Neural progenitor cell (in vitro differentiated cells): ENCODE measurements at regions not wholly inside any gene's neighbourhood (a gene's known extent, or its start where the extent isn't known, plus 50 kb on each side); places are given as distances from the start of the nearest gene placed in this dataset.

Source experiments
- DNase-seq: peaks from one replicate; pipeline ENCODE4 v3.0.0-alpha.2; 2016; ENCODE audit warnings: low spot score
- H2AFZ ChIP-seq: fragments of 200-600 bp; sonication (generic); replicated peaks from 2 replicates; pipeline ENCODE4 v1.6.1; 2016; ENCODE audit warnings: antibody characterized with exemption
- H3F3A ChIP-seq: fragments of 200-600 bp; sonication (generic); 2 replicates; pipeline ENCODE4 v1.6.1; 2016; ENCODE audit warnings: antibody characterized with exemption, low read depth
- H3K27ac ChIP-seq: fragments of 200-600 bp; sonication (generic); 2 replicates; pipeline ENCODE4 v1.5.1; 2016; ENCODE audit warnings: mild to moderate bottlenecking
- H3K27me3 ChIP-seq: fragments of 200-600 bp; sonication (generic); 2 replicates; pipeline ENCODE4 v1.6.1; 2016; ENCODE audit warnings: mild to moderate bottlenecking, moderate library complexity
- H3K36me3 ChIP-seq: fragments of 200-600 bp; sonication (generic); 2 replicates; pipeline ENCODE4 v1.5.1; 2016
- H3K4me1 ChIP-seq: fragments of 200-600 bp; sonication (generic); 2 replicates; pipeline ENCODE4 v1.6.1; 2016; ENCODE audit warnings: mixed run types
- H3K4me2 ChIP-seq: fragments of 200-600 bp; sonication (generic); 2 replicates; pipeline ENCODE4 v1.6.1; 2016
- H3K4me3 ChIP-seq: fragments of 200-600 bp; sonication (generic); 2 replicates; pipeline ENCODE4 v1.5.1; 2016
- H3K79me2 ChIP-seq: fragments of 200-600 bp; sonication (generic); 2 replicates; pipeline ENCODE4 v1.6.1; 2016; ENCODE audit warnings: low read depth
- H3K9ac ChIP-seq: fragments of 200-600 bp; sonication (generic); 2 replicates; pipeline ENCODE4 v1.6.1; 2016
- H3K9me3 ChIP-seq: fragments of 200-600 bp; sonication (generic); 2 replicates; pipeline ENCODE4 v1.5.1; 2016; ENCODE audit warnings: low read depth
- H4K20me1 ChIP-seq: fragments of 200-600 bp; sonication (generic); 2 replicates; pipeline ENCODE4 v1.6.1; 2016; ENCODE audit warnings: low read depth
- H3K27ac Mint-ChIP-seq: 3 replicates; pipeline ENCODE4 v1.8.0; 2021; ENCODE audit warnings: mixed read lengths
- H3K27me3 Mint-ChIP-seq: 2 replicates; pipeline ENCODE4 v1.8.0; 2022; ENCODE audit warnings: low read depth, mild to moderate bottlenecking, inconsistent platforms, moderate library complexity, mixed read lengths; ENCODE audit not compliant: insufficient read depth
- H3K36me3 Mint-ChIP-seq: 3 replicates; pipeline ENCODE4 v1.8.0; 2021; ENCODE audit warnings: mixed read lengths
- H3K4me1 Mint-ChIP-seq: 3 replicates; pipeline ENCODE4 v1.8.0; 2021; ENCODE audit warnings: mixed read lengths
- H3K4me3 Mint-ChIP-seq: 3 replicates; pipeline ENCODE4 v1.8.0; 2021; ENCODE audit warnings: mild to moderate bottlenecking, moderate library complexity, mixed read lengths
- H3K9me3 Mint-ChIP-seq: 3 replicates; pipeline ENCODE4 v1.8.0; 2020; ENCODE audit warnings: mixed read lengths
- CTCF ChIP-seq: fragments of 200-600 bp; sonication (generic); IDR thresholded peaks from 2 replicates; pipeline ENCODE4 v1.5.1; 2017; ENCODE audit warnings: antibody characterized with exemption, mild to moderate bottlenecking
- EZH2 ChIP-seq: fragments of 200-600 bp; sonication (generic); IDR thresholded peaks from 2 replicates; pipeline ENCODE4 v1.6.1; 2017; ENCODE audit warnings: antibody characterized with exemption, mild to moderate bottlenecking, moderate library complexity
- EZH2phosphoT487 ChIP-seq: fragments of 200-600 bp; sonication (generic); IDR thresholded peaks from 2 replicates; pipeline ENCODE4 v1.6.1; 2017; ENCODE audit warnings: antibody characterized with exemption

- H2AFZ ChIP-seq: no peak overlapping the region
- no peak overlapping the region for H3K27ac ChIP-seq
- Mint-ChIP-seq H3K4me3 (no peak overlapping the region), H3K9me3 (no peaks in the 10 kb centered on the region), H3K27ac (no peak overlapping the region), H3K27me3 (peaks cover 3% of the 10 kb centered on the region), H3K36me3 (no peaks in the 10 kb centered on the region), H3K4me1 (peaks cover 11% of the 10 kb centered on the region)
- H3K4me1 ChIP-seq: peaks cover 4% of the 10 kb centered on the region
- H3K4me2 ChIP-seq: no peak overlapping the region
- no peaks in the 10 kb centered on the region for H3K36me3 ChIP-seq
- no peaks in the 10 kb centered on the region for H3K27me3 ChIP-seq
- H3F3A ChIP-seq: no peaks in the 10 kb centered on the region
- no peak overlapping the region for H3K4me3 ChIP-seq
- H3K9me3 ChIP-seq: no peaks in the 10 kb centered on the region
- TF ChIP-seq CTCF (no peak), EZH2phosphoT487 (no peak), EZH2 (no peak)
- no peaks in the 10 kb centered on the region for H4K20me1 ChIP-seq
- DNase-seq: no peak
- H3K9ac ChIP-seq: no peak overlapping the region
- H3K79me2 ChIP-seq: no peaks in the 10 kb centered on the region
These were observed 464.6 kb downstream of the FGF9 start for GRCh38 chr13:22135446-22135845.

DNA sequence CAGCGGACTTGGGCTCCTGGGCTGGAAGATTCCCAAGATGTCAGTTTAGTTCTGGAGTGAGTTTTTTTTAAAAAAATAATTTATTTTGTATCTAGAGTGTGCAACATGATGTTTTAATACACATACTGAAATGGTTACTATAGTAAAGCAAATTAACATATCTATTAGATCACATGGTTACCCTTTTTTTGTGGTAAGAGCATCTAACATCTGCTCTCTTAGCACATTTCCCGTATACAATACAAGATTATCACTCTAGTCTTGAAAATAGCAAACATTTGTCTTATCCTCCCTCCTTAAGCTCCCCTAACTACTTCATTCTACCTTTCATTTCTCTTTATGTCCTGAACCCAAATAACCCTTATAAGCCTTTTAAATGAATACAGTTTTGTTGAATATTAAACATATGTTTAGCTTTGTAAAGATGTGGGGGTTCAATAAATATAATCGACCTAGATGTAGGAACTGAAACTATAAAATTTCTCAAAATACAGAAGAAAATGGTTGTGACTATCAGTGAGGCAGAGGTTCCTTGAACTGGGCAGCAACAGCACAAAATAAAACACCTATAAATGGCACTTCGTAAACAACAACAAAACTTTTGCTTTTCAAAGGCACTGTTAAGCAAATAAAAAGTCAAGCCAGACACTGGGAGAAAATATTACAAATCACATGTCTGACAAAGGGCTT lies 466.6 kb downstream of the FGF9 start:
- no peak overlapping the region for H3K4me2 ChIP-seq
- H3K9me3 ChIP-seq: no peaks in the 10 kb centered on the region
- DNase-seq: no peak
- H3K27ac ChIP-seq: no peak overlapping the region
- no peak for TF ChIP-seq EZH2
- H3F3A ChIP-seq: no peaks in the 10 kb centered on the region
- no peak overlapping the region for H3K9ac ChIP-seq
- H2AFZ ChIP-seq: no peak overlapping the region
- H3K4me3 ChIP-seq: no peak overlapping the region
- H3K79me2 ChIP-seq: no peaks in the 10 kb centered on the region
- H4K20me1 ChIP-seq: no peaks in the 10 kb centered on the region
- Mint-ChIP-seq H3K9me3 (no peaks in the 10 kb centered on the region), H3K4me1 (peaks cover 11% of the 10 kb centered on the region), H3K36me3 (no peaks in the 10 kb centered on the region), H3K27me3 (peaks cover 3% of the 10 kb centered on the region), H3K27ac (no peak overlapping the region), H3K4me3 (no peak overlapping the region)
- H3K4me1 ChIP-seq: peaks cover 4% of the 10 kb centered on the region
- H3K36me3 ChIP-seq: no peaks in the 10 kb centered on the region
- H3K27me3 ChIP-seq: no peaks in the 10 kb centered on the region

DNA sequence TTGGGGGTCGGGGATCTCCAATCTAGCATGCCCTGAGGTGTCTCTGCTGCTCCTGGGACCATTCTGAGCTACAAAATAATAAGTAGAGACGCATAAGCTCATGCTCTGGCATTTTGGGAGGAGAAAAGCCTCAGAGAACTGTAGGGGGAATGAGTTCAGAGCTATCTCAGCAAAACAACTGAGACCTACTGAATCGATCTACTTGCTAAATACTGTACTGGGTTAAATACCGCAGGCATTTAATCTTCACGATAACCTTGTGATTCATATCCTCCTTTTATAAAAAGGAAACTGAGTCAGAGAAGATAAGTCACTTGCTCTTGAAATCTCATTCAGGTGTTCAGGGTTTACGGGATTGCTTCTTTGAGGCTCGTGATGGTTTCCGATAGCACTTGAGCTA lies 468.1 kb downstream of the FGF9 start:
- Histone ChIP-seq H3K36me3 (no peaks in the 10 kb centered on the region), H3K79me2 (no peaks in the 10 kb centered on the region), H3K27me3 (no peaks in the 10 kb centered on the region), H4K20me1 (no peaks in the 10 kb centered on the region), H3K4me2 (no peak overlapping the region), H2AFZ (no peak overlapping the region), H3K4me1 (peaks cover 4% of the 10 kb centered on the region), H3K9ac (no peak overlapping the region), H3K4me3 (no peak overlapping the region), H3K9me3 (no peaks in the 10 kb centered on the region), H3F3A (no peaks in the 10 kb centered on the region), H3K27ac (no peak overlapping the region)
- H3K9me3 Mint-ChIP-seq: no peaks in the 10 kb centered on the region
- H3K4me3 Mint-ChIP-seq: no peak overlapping the region
- H3K36me3 Mint-ChIP-seq: no peaks in the 10 kb centered on the region
- TF ChIP-seq EZH2phosphoT487 (no peak), EZH2 (no peak), CTCF (no peak)
- peaks cover 11% of the 10 kb centered on the region for H3K4me1 Mint-ChIP-seq
- no peak overlapping the region for H3K27ac Mint-ChIP-seq
- DNase-seq: no peak
- H3K27me3 Mint-ChIP-seq: peaks cover 3% of the 10 kb centered on the region

DNA sequence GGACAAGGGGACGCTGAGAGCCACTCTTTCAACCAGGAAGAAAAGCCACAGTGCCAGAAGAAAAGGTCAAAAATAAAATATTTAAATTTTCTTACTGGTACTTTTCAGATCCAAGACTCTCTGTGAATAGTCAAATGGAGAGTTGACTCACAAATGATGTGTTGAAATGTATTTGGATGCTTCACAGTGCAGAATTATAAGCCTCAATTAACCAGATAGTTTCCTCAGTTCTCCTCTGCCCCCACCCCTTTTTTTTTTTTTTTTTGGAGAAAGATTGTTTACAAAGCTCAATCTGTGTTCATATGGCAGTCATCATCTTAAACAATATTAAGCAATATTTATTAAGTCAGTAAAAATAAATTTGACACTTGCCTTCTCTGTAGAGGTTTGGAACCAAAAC lies 470.8 kb downstream of the FGF9 start:
- Mint-ChIP-seq H3K27ac (no peak overlapping the region), H3K4me3 (no peak overlapping the region), H3K36me3 (no peaks in the 10 kb centered on the region), H3K9me3 (no peaks in the 10 kb centered on the region), H3K4me1 (peaks cover under 1% of the 10 kb centered on the region), H3K27me3 (no peaks in the 10 kb centered on the region)
- Histone ChIP-seq H3K27me3 (no peaks in the 10 kb centered on the region), H3K4me3 (no peak overlapping the region), H3F3A (no peaks in the 10 kb centered on the region), H3K36me3 (no peaks in the 10 kb centered on the region), H3K4me2 (no peak overlapping the region), H2AFZ (no peak overlapping the region), H3K4me1 (no peaks in the 10 kb centered on the region), H3K9me3 (no peaks in the 10 kb centered on the region), H3K27ac (no peak overlapping the region), H3K9ac (no peak overlapping the region), H3K79me2 (no peaks in the 10 kb centered on the region), H4K20me1 (no peaks in the 10 kb centered on the region)
- no peak for TF ChIP-seq EZH2
- TF ChIP-seq EZH2phosphoT487: no peak
- no peak for TF ChIP-seq CTCF
- DNase-seq: no peak
